Hepatocyte (in vitro differentiated cells): ENCODE measurements at regions not wholly inside any gene's neighbourhood (a gene's known extent, or its start where the extent isn't known, plus 50 kb on each side); places are given as distances from the start of the nearest gene placed in this dataset.

ENCODE experiments used
- EZH2 ChIP-seq: fragments of 200-600 bp; sonication (generic); IDR thresholded peaks from 2 replicates; pipeline ENCODE4 v1.6.1; 2016; ENCODE audit warnings: antibody characterized with exemption, mild to moderate bottlenecking, borderline replicate concordance
- TF ChIP-seq, protein P1 (sequence below): fragments of 200-600 bp; sonication (generic); IDR thresholded peaks from 2 replicates; pipeline ENCODE4 v1.5.1; 2016; ENCODE audit warnings: antibody characterized with exemption, mild to moderate bottlenecking; ENCODE audit not compliant: poor library complexity

DNA sequence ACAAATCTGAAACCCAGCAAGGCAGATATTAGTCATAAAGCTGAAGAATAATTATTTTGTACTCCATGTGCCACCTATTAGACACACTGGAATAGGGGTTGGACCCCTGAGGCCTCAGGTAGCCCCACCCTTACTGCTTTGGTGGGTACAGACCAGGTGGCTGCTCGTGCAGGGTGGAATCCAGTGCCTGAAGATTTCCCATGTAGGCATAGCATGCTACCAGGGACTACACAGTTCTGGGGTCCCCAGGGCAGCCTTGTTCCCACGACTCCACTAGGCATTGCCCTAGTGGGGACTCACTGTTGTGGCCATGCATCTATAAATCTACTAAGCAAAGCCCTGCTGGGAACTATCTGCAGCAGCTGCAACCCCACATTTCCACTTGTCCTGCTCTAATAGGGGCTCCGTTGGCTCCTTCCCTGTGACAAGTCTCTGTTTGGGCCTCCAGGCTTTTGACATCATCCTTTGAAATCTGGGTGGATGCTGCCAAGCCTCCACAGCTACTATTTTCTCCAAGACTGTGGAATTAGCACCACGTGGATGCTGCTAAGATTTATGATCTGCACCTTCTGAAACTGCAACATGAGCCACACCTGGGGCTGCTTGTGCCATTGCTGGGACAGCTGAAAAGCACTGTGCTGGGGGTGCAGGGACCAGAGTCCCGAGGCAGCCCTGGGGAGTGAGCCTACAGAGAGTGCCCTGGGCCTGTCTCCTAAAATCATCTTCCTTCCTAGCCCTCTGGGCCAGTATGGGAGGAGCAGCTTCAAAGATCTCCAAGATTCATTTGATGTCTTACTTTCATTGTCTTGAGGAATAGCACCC is 303.8 kb downstream of the FSIP2 start:
- TF ChIP-seq, protein P1, sequence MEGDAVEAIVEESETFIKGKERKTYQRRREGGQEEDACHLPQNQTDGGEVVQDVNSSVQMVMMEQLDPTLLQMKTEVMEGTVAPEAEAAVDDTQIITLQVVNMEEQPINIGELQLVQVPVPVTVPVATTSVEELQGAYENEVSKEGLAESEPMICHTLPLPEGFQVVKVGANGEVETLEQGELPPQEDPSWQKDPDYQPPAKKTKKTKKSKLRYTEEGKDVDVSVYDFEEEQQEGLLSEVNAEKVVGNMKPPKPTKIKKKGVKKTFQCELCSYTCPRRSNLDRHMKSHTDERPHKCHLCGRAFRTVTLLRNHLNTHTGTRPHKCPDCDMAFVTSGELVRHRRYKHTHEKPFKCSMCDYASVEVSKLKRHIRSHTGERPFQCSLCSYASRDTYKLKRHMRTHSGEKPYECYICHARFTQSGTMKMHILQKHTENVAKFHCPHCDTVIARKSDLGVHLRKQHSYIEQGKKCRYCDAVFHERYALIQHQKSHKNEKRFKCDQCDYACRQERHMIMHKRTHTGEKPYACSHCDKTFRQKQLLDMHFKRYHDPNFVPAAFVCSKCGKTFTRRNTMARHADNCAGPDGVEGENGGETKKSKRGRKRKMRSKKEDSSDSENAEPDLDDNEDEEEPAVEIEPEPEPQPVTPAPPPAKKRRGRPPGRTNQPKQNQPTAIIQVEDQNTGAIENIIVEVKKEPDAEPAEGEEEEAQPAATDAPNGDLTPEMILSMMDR = no peak
- no peak for TF ChIP-seq EZH2
